ENCODE measurements at regions not wholly inside any gene's neighbourhood (a gene's known extent, or its start where the extent isn't known, plus 50 kb on each side); places are given as distances from the start of the nearest gene placed in this dataset.
"Not testable (repeated sequence)": the region's sequence is repeated elsewhere in the genome, so short reads cannot be mapped to it uniquely, and the experiment has no call there.

DNA sequence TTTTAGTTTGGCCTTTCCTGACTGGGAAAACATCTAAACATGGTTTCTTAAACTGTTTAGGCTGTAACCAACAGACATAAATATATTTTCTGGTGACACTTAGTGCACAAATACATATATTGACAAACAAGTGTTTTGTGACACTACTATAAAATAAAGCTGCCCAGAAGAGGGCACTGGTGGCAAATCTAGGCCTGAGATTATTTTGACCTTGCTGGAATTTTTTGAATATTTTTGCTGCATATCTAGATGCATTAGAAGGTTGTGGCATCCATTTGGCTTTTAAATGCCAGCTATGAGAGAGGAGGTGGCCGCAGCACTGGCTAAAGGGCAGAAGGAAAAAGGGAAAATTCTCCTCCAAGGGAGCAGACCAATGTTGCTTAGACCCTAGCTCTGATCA is 139.6 kb downstream of the KLRB1 start:
- H3K36me3 ChIP-seq (ENCODE audit: low read depth, missing control alignments); H3K4me3 ChIP-seq; H3K27ac ChIP-seq; H3K4me1 ChIP-seq; DNase-seq; intact Hi-C loops (cut with DNase I; ENCODE audit: low total_unique reads); H3K27me3 ChIP-seq; H3K9me3 ChIP-seq: not testable (repeated sequence)
- TF ChIP-seq, protein P1, sequence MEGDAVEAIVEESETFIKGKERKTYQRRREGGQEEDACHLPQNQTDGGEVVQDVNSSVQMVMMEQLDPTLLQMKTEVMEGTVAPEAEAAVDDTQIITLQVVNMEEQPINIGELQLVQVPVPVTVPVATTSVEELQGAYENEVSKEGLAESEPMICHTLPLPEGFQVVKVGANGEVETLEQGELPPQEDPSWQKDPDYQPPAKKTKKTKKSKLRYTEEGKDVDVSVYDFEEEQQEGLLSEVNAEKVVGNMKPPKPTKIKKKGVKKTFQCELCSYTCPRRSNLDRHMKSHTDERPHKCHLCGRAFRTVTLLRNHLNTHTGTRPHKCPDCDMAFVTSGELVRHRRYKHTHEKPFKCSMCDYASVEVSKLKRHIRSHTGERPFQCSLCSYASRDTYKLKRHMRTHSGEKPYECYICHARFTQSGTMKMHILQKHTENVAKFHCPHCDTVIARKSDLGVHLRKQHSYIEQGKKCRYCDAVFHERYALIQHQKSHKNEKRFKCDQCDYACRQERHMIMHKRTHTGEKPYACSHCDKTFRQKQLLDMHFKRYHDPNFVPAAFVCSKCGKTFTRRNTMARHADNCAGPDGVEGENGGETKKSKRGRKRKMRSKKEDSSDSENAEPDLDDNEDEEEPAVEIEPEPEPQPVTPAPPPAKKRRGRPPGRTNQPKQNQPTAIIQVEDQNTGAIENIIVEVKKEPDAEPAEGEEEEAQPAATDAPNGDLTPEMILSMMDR (IDR thresholded peaks at IDR 0.05) = peak in 1 of 3 experiments; percentile 22
- 64 to 80% methylated on average over 1 of the region's 1 CpG for WGBS, 2 donors

DNA sequence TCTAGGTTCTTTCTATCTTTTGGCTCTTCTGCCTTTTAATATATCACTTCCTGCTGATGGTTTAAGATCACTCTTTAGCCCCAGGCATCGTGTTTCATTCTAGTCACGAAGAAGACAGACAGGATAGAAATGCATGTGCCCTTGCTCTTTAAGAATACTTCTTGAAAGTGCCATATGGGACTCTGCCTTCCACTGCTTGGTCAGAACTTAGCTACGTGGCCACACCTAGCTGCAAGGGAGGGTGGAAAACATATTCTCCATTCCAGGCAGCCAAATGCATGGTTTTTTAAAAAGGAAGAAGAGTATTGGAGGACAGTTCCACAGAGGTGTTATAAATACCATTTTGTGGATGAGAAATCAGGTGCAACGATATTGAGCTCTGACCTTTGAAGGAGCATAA is 143.3 kb downstream of the KLRB1 start:
- H3K4me3 ChIP-seq = no peak overlapping the region
- DNase-seq = no peak
- H3K4me1 ChIP-seq = no peaks in the 10 kb centered on the region
- H3K27ac ChIP-seq = no peak overlapping the region
- WGBS, 2 donors = 86 to 89% methylated on average over 4 of the region's 4 CpGs
- H3K27me3 ChIP-seq = no peaks in the 10 kb centered on the region
- H3K9me3 ChIP-seq = no peaks in the 10 kb centered on the region
- TF ChIP-seq, protein P1 (IDR thresholded peaks at IDR 0.05) = no peak
- TF ChIP-seq POLR2A (IDR thresholded peaks at IDR 0.05) = no peak
- intact Hi-C loops (cut with DNase I; ENCODE audit: low total_unique reads) = no loop called here
- no peaks in the 10 kb centered on the region for H3K36me3 ChIP-seq (ENCODE audit: low read depth, missing control alignments)

DNA sequence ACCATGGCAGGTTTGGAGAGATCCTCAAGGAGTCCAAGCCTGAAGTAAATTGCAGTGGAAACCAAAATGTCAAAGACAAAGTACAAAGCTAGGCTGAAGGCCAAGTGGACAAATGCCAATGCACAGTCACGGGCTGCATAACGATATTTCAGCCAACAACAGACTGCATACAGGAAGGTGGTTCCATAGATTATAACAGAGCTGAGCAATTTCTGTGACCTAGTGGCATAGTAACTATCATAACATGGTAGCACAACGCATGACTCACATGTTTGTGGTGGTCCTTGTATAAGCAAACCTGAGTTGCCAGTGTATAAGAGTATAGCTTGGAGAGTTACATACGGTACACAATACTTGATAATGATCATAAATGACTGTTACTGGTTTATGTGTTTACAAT is 152.2 kb downstream of the KLRB1 start:
- H3K27ac ChIP-seq; H3K4me3 ChIP-seq; H3K4me1 ChIP-seq; intact Hi-C loops (cut with DNase I; ENCODE audit: low total_unique reads); H3K27me3 ChIP-seq; H3K36me3 ChIP-seq (ENCODE audit: low read depth, missing control alignments); H3K9me3 ChIP-seq: not testable (repeated sequence)
- DNase-seq = peak; percentile 63
- 41 to 83% methylated on average over 2 to 4 of the region's 4 CpGs for WGBS, 2 donors

DNA sequence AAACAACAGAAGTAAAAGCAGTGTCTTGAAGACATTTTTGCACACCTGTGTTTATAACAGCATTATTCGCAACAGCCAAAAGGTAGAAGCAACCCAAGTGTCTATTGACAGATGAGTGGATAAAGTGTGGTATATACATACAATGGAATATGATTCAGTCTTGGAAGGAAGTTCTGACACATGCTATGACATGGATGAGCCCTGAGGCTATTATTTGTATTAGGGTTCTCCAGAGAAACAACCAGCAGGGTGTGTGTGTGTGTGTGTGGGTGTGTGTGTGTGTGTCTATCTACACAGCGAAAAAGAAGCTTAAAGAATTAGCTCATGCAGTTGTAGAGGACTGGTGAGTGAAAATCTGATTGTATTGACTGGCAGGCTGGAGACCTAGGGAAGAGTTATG is 153.7 kb downstream of the KLRB1 start:
- H3K4me1 ChIP-seq; DNase-seq; H3K9me3 ChIP-seq; H3K4me3 ChIP-seq; H3K27me3 ChIP-seq; H3K36me3 ChIP-seq (ENCODE audit: low read depth, missing control alignments); H3K27ac ChIP-seq; intact Hi-C loops (cut with DNase I; ENCODE audit: low total_unique reads): not testable (repeated sequence)
- WGBS, 2 donors = 88 to 92% methylated on average over 2 of the region's 2 CpGs

DNA sequence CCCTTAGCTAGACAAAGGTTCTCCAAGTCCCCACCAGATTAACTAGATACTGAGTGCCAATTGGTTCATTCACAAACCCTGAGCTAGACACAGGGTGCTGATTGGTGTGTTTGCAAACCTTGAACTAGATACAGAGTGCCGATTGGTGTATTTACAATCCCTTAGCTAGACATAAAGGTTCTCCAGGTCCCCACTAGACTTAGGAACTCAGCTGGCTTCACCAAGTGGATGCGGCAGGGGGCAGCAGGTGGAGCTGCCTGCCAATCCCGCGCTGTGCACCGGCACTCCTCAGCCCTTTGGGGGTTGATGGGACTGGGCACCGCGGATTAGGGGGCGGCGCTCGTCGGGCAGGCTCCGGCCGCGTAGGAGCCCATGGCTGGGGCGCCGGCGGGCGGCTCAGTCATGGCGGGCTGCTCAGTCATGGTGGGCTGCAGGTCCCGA is 157.6 kb downstream of the KLRB1 start:
- H3K27me3 ChIP-seq; H3K4me1 ChIP-seq; H3K9me3 ChIP-seq; intact Hi-C loops (cut with DNase I; ENCODE audit: low total_unique reads); H3K36me3 ChIP-seq (ENCODE audit: low read depth, missing control alignments); H3K27ac ChIP-seq: not testable (repeated sequence)
- peak overlapping the region; percentile 6 to 41 for H3K4me3 ChIP-seq
- peak; percentile 58 for DNase-seq
- 66 to 87% methylated on average over 2 to 20 of the region's 20 CpGs for WGBS, 2 donors

DNA sequence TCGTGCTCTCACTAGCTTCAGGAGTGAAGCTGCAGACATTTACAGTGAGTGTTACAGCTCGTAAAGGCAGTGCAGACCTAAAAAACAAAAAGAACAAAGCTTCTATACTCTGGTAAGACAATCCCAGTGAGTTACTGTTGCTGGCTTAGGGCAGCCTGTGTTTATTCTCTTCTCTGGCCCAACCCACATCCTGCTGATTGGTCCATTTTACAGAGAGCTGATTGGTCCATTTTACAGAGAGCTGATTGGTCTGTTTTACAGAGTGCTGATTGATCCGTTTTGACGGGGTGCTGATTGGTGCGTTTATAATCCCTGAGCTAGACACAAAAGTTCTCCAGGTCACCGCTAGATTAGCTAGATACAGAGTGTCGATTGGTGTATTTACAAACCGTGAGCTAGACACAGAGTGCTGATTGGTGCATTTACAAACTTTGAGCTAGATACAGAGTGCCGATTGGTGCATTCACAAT is 158.0 kb downstream of the KLRB1 start:
- DNase-seq = peak; percentile 69
- H3K4me3 ChIP-seq = peak overlapping the region in 1 of 2 donors; percentile 29
- WGBS, 2 donors = 56 to 72% methylated on average over 9 of the region's 9 CpGs
- H3K36me3 ChIP-seq (ENCODE audit: low read depth, missing control alignments); H3K27me3 ChIP-seq; H3K4me1 ChIP-seq; H3K27ac ChIP-seq; intact Hi-C loops (cut with DNase I; ENCODE audit: low total_unique reads); H3K9me3 ChIP-seq: not testable (repeated sequence)

DNA sequence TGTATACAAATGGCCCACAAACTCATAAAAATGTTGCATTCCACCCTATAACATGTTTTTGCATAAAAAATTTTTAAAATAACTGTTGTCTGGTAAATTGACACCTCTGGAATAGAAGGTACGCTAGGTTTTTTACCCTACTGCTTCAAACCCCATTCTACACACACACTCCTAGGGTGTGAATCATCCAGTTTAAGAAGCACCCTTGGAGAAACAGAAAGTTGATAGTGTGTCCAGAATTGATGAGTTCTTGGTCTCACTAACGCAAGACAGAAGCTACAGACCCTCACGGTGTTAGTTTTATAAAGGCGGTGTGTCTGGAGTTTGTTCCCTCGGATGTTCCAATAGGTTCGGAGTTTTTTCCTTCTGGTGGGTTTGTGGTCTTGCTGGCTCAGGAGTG is 158.5 kb downstream of the KLRB1 start:
- H3K4me1 ChIP-seq = no peaks in the 10 kb centered on the region
- no peak for DNase-seq
- 22 to 60% methylated on average over 6 of the region's 6 CpGs for WGBS, 2 donors
- H3K4me3 ChIP-seq = peak overlapping the region in 1 of 2 donors; percentile 29
- TF ChIP-seq, protein P1 (IDR thresholded peaks at IDR 0.05) = no peak
- no peak for TF ChIP-seq POLR2A (IDR thresholded peaks at IDR 0.05)
- no peaks in the 10 kb centered on the region for H3K27me3 ChIP-seq
- no peaks in the 10 kb centered on the region for H3K9me3 ChIP-seq
- no peak overlapping the region for H3K27ac ChIP-seq
- no peaks in the 10 kb centered on the region for H3K36me3 ChIP-seq (ENCODE audit: low read depth, missing control alignments)
- intact Hi-C loops (cut with DNase I; ENCODE audit: low total_unique reads) = no loop called here

DNA sequence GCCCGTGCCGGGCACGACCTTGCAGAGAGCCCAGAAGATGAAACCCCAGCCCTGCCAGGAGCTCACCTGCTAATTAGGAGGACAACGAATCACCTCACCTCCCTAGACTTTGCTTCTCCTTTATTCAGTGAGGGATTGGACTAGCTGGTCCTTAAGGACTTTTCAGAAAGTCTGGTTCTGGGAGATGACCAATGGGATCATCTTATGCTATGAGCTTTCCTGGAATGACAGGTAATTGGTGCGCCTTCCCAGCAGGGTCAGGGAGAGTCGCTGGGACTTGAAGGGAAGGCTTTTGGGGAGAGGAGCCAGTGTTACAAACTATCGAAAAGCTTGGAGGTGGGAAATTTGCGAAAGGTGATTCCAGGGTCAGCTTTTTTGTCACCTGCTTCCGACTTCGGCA is 159.1 kb downstream of the KLRB1 start:
- DNase-seq; H3K27ac ChIP-seq; H3K9me3 ChIP-seq; intact Hi-C loops (cut with DNase I; ENCODE audit: low total_unique reads); H3K4me1 ChIP-seq; H3K27me3 ChIP-seq; H3K36me3 ChIP-seq (ENCODE audit: low read depth, missing control alignments): not testable (repeated sequence)
- peak overlapping the region; percentile 54 to 67 for H3K4me3 ChIP-seq
- 7 to 29% methylated on average over 6 to 7 of the region's 10 CpGs for WGBS, 2 donors

DNA sequence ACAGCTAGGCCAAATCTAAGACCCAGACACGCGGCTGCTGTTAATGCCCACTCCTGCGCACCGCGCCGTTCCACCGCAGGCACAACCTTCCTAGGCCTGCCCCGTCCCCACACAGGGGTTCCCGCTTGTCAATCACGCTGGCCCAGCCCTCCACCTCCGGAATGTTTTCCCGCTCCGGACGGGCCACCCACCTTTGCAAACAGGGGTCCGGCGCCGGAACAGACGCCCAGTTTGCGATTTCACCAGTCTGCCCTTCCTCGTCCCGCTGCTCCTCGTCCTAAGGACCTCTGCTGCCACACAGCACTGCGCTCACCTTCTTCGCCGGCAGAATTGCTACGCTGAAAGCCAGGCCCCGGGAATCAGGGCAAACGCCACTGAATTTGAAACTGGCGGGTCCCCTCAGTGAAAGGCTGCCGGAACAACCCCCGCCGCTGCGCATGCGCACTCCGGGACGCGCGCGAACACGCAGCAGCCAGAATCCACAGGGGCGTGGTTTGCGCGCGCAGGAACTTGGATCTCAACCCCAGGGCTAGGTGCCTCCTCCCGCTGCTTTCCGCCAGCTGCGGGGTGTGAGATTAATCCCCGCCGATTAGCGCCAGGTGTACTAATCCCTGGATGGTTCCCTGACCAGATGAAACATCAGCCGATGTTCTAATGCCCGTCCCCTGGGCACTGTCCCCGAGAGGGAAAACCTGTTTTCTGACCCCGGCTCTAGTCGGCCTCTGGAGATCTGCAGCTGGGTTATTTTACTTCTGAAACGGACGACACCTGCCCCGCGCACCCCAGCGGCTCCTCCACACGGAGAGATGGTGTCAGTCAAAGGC is 159.7 kb downstream of the KLRB1 start:
- WGBS, 2 donors = 0% methylated on average over 39 to 54 of the region's 61 CpGs
- H3K4me1 ChIP-seq; H3K27me3 ChIP-seq; intact Hi-C loops (cut with DNase I; ENCODE audit: low total_unique reads); H3K36me3 ChIP-seq (ENCODE audit: low read depth, missing control alignments); H3K9me3 ChIP-seq; H3K27ac ChIP-seq: not testable (repeated sequence)
- peak overlapping the region; percentile 54 to 67 for H3K4me3 ChIP-seq
- DNase-seq = peak; percentile 94

Data from testis (tissue), 2 donors.